Neural progenitor cell (in vitro differentiated cells): ENCODE measurements at regions not wholly inside any gene's neighbourhood (a gene's known extent, or its start where the extent isn't known, plus 50 kb on each side); places are given as distances from the start of the nearest gene placed in this dataset.

ENCODE experiments used
- EZH2phosphoT487 ChIP-seq: fragments of 200-600 bp; sonication (generic); IDR thresholded peaks from 2 replicates; pipeline ENCODE4 v1.6.1; 2017; ENCODE audit warnings: antibody characterized with exemption
- TF ChIP-seq, protein P1 (sequence below): fragments of 200-600 bp; sonication (generic); IDR thresholded peaks from 2 replicates; pipeline ENCODE4 v1.5.1; 2017; ENCODE audit warnings: antibody characterized with exemption, mild to moderate bottlenecking

DNA sequence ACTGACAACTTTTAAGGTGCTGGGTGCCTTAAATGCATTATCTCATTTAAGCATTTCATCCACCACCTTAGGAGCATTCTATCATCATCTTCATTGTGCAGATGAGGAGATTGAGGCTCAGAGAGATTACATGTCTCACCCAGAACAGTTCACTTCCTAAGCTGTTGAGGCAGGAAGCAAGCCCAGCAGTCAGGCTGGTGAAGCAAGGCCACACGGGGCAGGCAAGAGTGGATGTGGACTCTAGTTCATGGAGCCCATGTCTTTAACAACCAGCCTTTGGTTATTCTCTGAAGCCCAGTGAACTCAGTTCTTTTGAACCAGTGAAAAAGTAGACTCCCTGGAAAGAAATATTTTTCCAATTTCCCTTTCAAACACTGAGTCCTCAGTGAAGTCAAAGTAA is 294.8 kb upstream of the MGAT5 start:
- TF ChIP-seq, protein P1, sequence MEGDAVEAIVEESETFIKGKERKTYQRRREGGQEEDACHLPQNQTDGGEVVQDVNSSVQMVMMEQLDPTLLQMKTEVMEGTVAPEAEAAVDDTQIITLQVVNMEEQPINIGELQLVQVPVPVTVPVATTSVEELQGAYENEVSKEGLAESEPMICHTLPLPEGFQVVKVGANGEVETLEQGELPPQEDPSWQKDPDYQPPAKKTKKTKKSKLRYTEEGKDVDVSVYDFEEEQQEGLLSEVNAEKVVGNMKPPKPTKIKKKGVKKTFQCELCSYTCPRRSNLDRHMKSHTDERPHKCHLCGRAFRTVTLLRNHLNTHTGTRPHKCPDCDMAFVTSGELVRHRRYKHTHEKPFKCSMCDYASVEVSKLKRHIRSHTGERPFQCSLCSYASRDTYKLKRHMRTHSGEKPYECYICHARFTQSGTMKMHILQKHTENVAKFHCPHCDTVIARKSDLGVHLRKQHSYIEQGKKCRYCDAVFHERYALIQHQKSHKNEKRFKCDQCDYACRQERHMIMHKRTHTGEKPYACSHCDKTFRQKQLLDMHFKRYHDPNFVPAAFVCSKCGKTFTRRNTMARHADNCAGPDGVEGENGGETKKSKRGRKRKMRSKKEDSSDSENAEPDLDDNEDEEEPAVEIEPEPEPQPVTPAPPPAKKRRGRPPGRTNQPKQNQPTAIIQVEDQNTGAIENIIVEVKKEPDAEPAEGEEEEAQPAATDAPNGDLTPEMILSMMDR = no peak
- TF ChIP-seq EZH2phosphoT487 = no peak
